Mucosa of descending colon (tissue), 3 donors: ENCODE measurements at regions not wholly inside any gene's neighbourhood (a gene's known extent, or its start where the extent isn't known, plus 50 kb on each side); places are given as distances from the start of the nearest gene placed in this dataset.

Experiments
- ATAC-seq: fragments of 200-7000 bp; cut with Tn5 transposase; one replicate; pipeline ENCODE4 v1.9.1; 2020; ENCODE audit warnings: mild to moderate bottlenecking, moderate library complexity
- DNase-seq, 3 donors: peaks; one replicate each; pipeline ENCODE4 v3.0.0-alpha.2; 2020
- H3K36me3 ChIP-seq: fragments of 200-600 bp; one replicate; pipeline ENCODE4 v1.8.0; 2021; ENCODE audit warnings: low read depth, mild to moderate bottlenecking
- H3K4me1 ChIP-seq: fragments of 200-600 bp; one replicate; pipeline ENCODE4 v1.8.0; 2021; ENCODE audit warnings: low read depth, mild to moderate bottlenecking
- H3K4me3 ChIP-seq: fragments of 200-600 bp; one replicate; pipeline ENCODE4 v1.8.0; 2021; ENCODE audit warnings: mild to moderate bottlenecking
- H3K9me3 ChIP-seq: fragments of 200-600 bp; one replicate; pipeline ENCODE4 v1.8.0; 2021; ENCODE audit warnings: mild to moderate bottlenecking
- CTCF ChIP-seq: fragments of 200-600 bp; IDR thresholded peaks from one replicate; pipeline ENCODE4 v1.8.0; 2022; ENCODE audit warnings: antibody characterized with exemption, mild to moderate bottlenecking
- intact Hi-C, 2 donors: fragments of 100-400 bp; cut with DNase I in 1 of 2; cut with micrococcal nuclease in 1 of 2; formaldehyde crosslinking; loops; one replicate each; pipeline versions ENCODE4 v1.11.0 to v1.11.1; 2022; cut with DNase I, micrococcal nuclease
- donor health status: DM: no; HTN: no; CAD: no; lungs with moderate emphysema.
- donor health status: DM: no; HTN: no; CAD: no.
- donor health status: DM: no; HTN: yes; CAD: no.

- Histone ChIP-seq H3K36me3 (no peaks in the 10 kb centered on the region), H3K4me1 (no peaks in the 10 kb centered on the region), H3K9me3 (no peaks in the 10 kb centered on the region), H3K4me3 (no peak overlapping the region)
- DNase-seq (no peak), ATAC-seq (no peak)
- intact Hi-C loops = no loop called here
- TF ChIP-seq CTCF = no peak
These were observed 253.4 kb upstream of the SLC24A2 start for GRCh38 chr9:20042128-20042711.

- ATAC-seq (no peak), DNase-seq (no peak)
- H3K4me3 ChIP-seq = no peak overlapping the region
- no peaks in the 10 kb centered on the region for H3K4me1 ChIP-seq
- no peaks in the 10 kb centered on the region for H3K36me3 ChIP-seq
- intact Hi-C loops = no loop called here
- no peaks in the 10 kb centered on the region for H3K9me3 ChIP-seq
- no peak for TF ChIP-seq CTCF
These were observed 252.9 kb upstream of the SLC24A2 start for GRCh38 chr9:20041697-20042081.

GRCh38 chr9:20040991-20041696 lies 252.3 kb upstream of the SLC24A2 start:
- Histone ChIP-seq H3K9me3 (no peaks in the 10 kb centered on the region), H3K36me3 (no peaks in the 10 kb centered on the region), H3K4me1 (no peaks in the 10 kb centered on the region), H3K4me3 (no peak overlapping the region)
- no peak for TF ChIP-seq CTCF
- intact Hi-C loops = no loop called here
- no peak for DNase-seq
- ATAC-seq = no peak

GRCh38 chr9:20037699-20038098 lies 248.9 kb upstream of the SLC24A2 start:
- no peaks in the 10 kb centered on the region for H3K9me3 ChIP-seq
- intact Hi-C loops = no loop called here
- no peaks in the 10 kb centered on the region for H3K36me3 ChIP-seq
- no peak for DNase-seq
- no peak for ATAC-seq
- TF ChIP-seq CTCF = no peak
- no peak overlapping the region for H3K4me3 ChIP-seq
- H3K4me1 ChIP-seq = no peaks in the 10 kb centered on the region

GRCh38 chr9:20033511-20033910 lies 244.7 kb upstream of the SLC24A2 start:
- TF ChIP-seq CTCF = no peak
- Histone ChIP-seq H3K4me3 (no peak overlapping the region), H3K4me1 (no peaks in the 10 kb centered on the region), H3K36me3 (no peaks in the 10 kb centered on the region), H3K9me3 (no peaks in the 10 kb centered on the region)
- DNase-seq (no peak), ATAC-seq (no peak)
- intact Hi-C loops = no loop called here
